G401 (cell line): ENCODE measurements at regions not wholly inside any gene's neighbourhood (a gene's known extent, or its start where the extent isn't known, plus 50 kb on each side); places are given as distances from the start of the nearest gene placed in this dataset.
A peak's percentile ranks its signal among the peaks of the same experiment; 100 is the strongest.
"Not testable (repeated sequence)": the region's sequence is repeated elsewhere in the genome, so short reads cannot be mapped to it uniquely, and the experiment has no call there.

Source experiments
- DNase-seq: peaks from one replicate; pipeline ENCODE4 v3.0.0-alpha.2; 2015; ENCODE audit warnings: low spot score
- in situ Hi-C: cut with HindIII; loops from 2 replicates; pipeline ENCODE4 v1.10.0; 2016; ENCODE audit warnings: low sequenced_read_pairs, mixed read lengths

- DNase-seq: no peak
- in situ Hi-C loops: no loop called here
Observed at GRCh38 chr2:187768995-187769394, 214.8 kb upstream of the TFPI start.

GRCh38 chr2:187769437-187769836 is 215.2 kb upstream of the TFPI start:
- in situ Hi-C loops: no loop called here
- DNase-seq: no peak

GRCh38 chr2:187774551-187775071 is 220.4 kb upstream of the TFPI start:
- in situ Hi-C loops: no loop called here
- DNase-seq: no peak

GRCh38 chr2:187775196-187775595 is 221.0 kb upstream of the TFPI start:
- in situ Hi-C loops: no loop called here
- no peak for DNase-seq

- DNase-seq: no peak
- in situ Hi-C loops: no loop called here
Observed at GRCh38 chr2:187775651-187776050, 221.4 kb upstream of the TFPI start.

- DNase-seq: no peak
- in situ Hi-C loops: no loop called here
Observed at GRCh38 chr2:187782301-187782700, 228.1 kb upstream of the TFPI start.

- in situ Hi-C loops: no loop called here
- no peak for DNase-seq
Observed at GRCh38 chr2:187783446-187783845, 229.2 kb upstream of the TFPI start.

GRCh38 chr2:187784138-187784537 is 229.9 kb upstream of the TFPI start:
- in situ Hi-C loops: not testable (repeated sequence)

GRCh38 chr2:187799601-187800000 is 245.4 kb upstream of the TFPI start:
- in situ Hi-C loops: no loop called here
- DNase-seq: no peak

More at GRCh38 chr2:187784138-187784537, 229.9 kb upstream of the TFPI start:
- DNase-seq: not testable (repeated sequence)

GRCh38 chr2:187803816-187804215 is 249.6 kb upstream of the TFPI start:
- in situ Hi-C loops: no loop called here
- DNase-seq: no peak

- no peak for DNase-seq
- in situ Hi-C loops: no loop called here
Observed at GRCh38 chr2:187815113-187815512, 260.9 kb upstream of the TFPI start.

- in situ Hi-C loops: no loop called here
- no peak for DNase-seq
Observed at GRCh38 chr2:187819624-187820023, 265.4 kb upstream of the TFPI start.

- no peak for DNase-seq
- in situ Hi-C loops: no loop called here
Observed at GRCh38 chr2:187825108-187825507, 270.9 kb upstream of the TFPI start.

- in situ Hi-C loops: no loop called here
- no peak for DNase-seq
Observed at GRCh38 chr2:187826023-187826422, 271.8 kb upstream of the TFPI start.

GRCh38 chr2:187834787-187835186 is 280.6 kb upstream of the TFPI start:
- in situ Hi-C loops: no loop called here
- DNase-seq: no peak

GRCh38 chr2:187838690-187839089 is 284.5 kb upstream of the TFPI start:
- in situ Hi-C loops: no loop called here
- no peak for DNase-seq

- no peak for DNase-seq
- in situ Hi-C loops: no loop called here
Observed at GRCh38 chr2:187842315-187842714, 288.1 kb upstream of the TFPI start.

GRCh38 chr2:187842978-187843847 is 289.0 kb upstream of the TFPI start:
- DNase-seq: peak; percentile 37

GRCh38 chr2:187847245-187848208 is 293.3 kb upstream of the TFPI start:
- no peak for DNase-seq
- in situ Hi-C loops: no loop called here

More at GRCh38 chr2:187842978-187843847, 289.0 kb upstream of the TFPI start:
- in situ Hi-C loops: no loop called here
